Mammary epithelial cell (primary cell): ENCODE measurements at regions not wholly inside any gene's neighbourhood (a gene's known extent, or its start where the extent isn't known, plus 50 kb on each side); places are given as distances from the start of the nearest gene placed in this dataset.

Source experiments
- CTCF ChIP-seq, 2 donors: IDR thresholded peaks in 1 of 2; conservative IDR thresholded peaks in 1 of 2; 2 replicates each; pipeline ENCODE4 v1.5.1; 2011 to 2012; ENCODE audit warnings: inconsistent platforms in 2 of 2, low read length in 2 of 2, mild to moderate bottlenecking in 2 of 2, control low read depth in 1 of 2, low read depth in 1 of 2; ENCODE audit not compliant: insufficient read depth in 1 of 2; ENCODE audit errors: extremely low read depth in 1 of 2
- EZH2 ChIP-seq: IDR thresholded peaks from 2 replicates; pipeline ENCODE4 v1.6.1; 2012; ENCODE audit warnings: low read length, inconsistent platforms, borderline replicate concordance

GRCh38 chr2:52776571-52776970 lies 991.0 kb upstream of the CHAC2 start:
- TF ChIP-seq EZH2 = no peak
- TF ChIP-seq CTCF (conservative IDR thresholded peaks at IDR 0.05 in 1 of 2, IDR thresholded peaks at IDR 0.05 in 1 of 2; ENCODE audit: extremely low read depth in 1 of 2, insufficient read depth in 1 of 2, low read depth in 1 of 2, low read length in 2 of 2) = no peak
